OCI-LY7 (cell line): ENCODE measurements at regions not wholly inside any gene's neighbourhood (a gene's known extent, or its start where the extent isn't known, plus 50 kb on each side); places are given as distances from the start of the nearest gene placed in this dataset.

ENCODE experiments used
- BruUV-seq: library from RNA; stranded (reverse); fragments of 400-500 nt; replicated peaks from 2 replicates; lab custom pipeline; 2021; lab: Mats Ljungman, UMichigan
- CTCF ChIA-PET: fragments of 300-600 bp; sonication (Branson Sonifier 250); formaldehyde crosslinking; loops from one replicate; lab custom pipeline; 2022; ENCODE audit warnings: antibody characterized with exemption; ENCODE audit not compliant: unreplicated experiment; lab: Charles Lee
- POLR2A ChIA-PET: fragments of 300-600 bp; sonication (Branson Sonifier 250); formaldehyde crosslinking; loops from one replicate; lab custom pipeline; 2022; ENCODE audit warnings: antibody characterized with exemption; lab: Charles Lee
- DNase-seq: peaks from one replicate; pipeline ENCODE4 v3.0.0-alpha.2; 2015; ENCODE audit warnings: low spot score
- H2AFZ ChIP-seq: fragments of 200-600 bp; sonication (generic), shearing (Covaris generic); 2 replicates; pipeline ENCODE4 v1.6.1; 2014; ENCODE audit warnings: mild to moderate bottlenecking, antibody characterized with exemption, low read length, moderate library complexity
- H3K27ac ChIP-seq: fragments of 200-600 bp; sonication (generic); 2 replicates; pipeline ENCODE4 v1.5.1; 2014; ENCODE audit warnings: mixed run types, low read depth, mild to moderate bottlenecking, moderate library complexity, low read length, inconsistent platforms; ENCODE audit not compliant: poor library complexity, severe bottlenecking
- H3K36me3 ChIP-seq: fragments of 200-600 bp; sonication (generic); 2 replicates; pipeline ENCODE4 v1.6.1; 2014; ENCODE audit warnings: mild to moderate bottlenecking, antibody characterized with exemption, low read length, moderate library complexity, mixed read lengths; ENCODE audit not compliant: insufficient read depth
- H3K4me1 ChIP-seq: fragments of 200-600 bp; sonication (generic); 2 replicates; pipeline ENCODE4 v1.5.1; 2014; ENCODE audit warnings: mild to moderate bottlenecking, low read length; ENCODE audit not compliant: insufficient read depth, poor library complexity, severe bottlenecking
- H3K4me2 ChIP-seq: fragments of 200-600 bp; sonication (generic); 2 replicates; pipeline ENCODE4 v1.6.1; 2014; ENCODE audit warnings: mild to moderate bottlenecking, low read length
- H3K4me3 ChIP-seq: fragments of 200-600 bp; sonication (generic); 2 replicates; pipeline ENCODE4 v1.5.1; 2014; ENCODE audit warnings: mild to moderate bottlenecking, low read depth, low read length; ENCODE audit not compliant: poor library complexity, severe bottlenecking
- H3K79me2 ChIP-seq: fragments of 200-600 bp; sonication (generic); 2 replicates; pipeline ENCODE4 v1.6.1; 2016; ENCODE audit warnings: low read depth, mild to moderate bottlenecking, low read length, moderate library complexity, mixed read lengths; ENCODE audit not compliant: insufficient read depth
- H3K9me2 ChIP-seq: fragments of 200-600 bp; sonication (generic); 2 replicates; pipeline ENCODE4 v1.6.1; 2016; ENCODE audit warnings: mild to moderate bottlenecking, low read length, mixed read lengths; ENCODE audit not compliant: insufficient read depth
- H3K9me3 ChIP-seq: fragments of 200-600 bp; sonication (generic); 2 replicates; pipeline ENCODE4 v1.6.1; 2014; ENCODE audit warnings: mild to moderate bottlenecking, mixed run types, low read length, mixed read lengths
- H4K20me1 ChIP-seq: fragments of 200-600 bp; sonication (generic); 2 replicates; pipeline ENCODE4 v1.6.1; 2014; ENCODE audit warnings: mild to moderate bottlenecking, antibody characterized with exemption, low read length, moderate library complexity, mixed read lengths; ENCODE audit not compliant: insufficient read depth
- CTCF ChIP-seq: fragments of 200-600 bp; sonication (generic); conservative IDR thresholded peaks from 2 replicates; pipeline ENCODE4 v1.5.1; 2014; ENCODE audit warnings: mild to moderate bottlenecking, antibody characterized with exemption, low read length, moderate library complexity, mixed read lengths
- EZH2phosphoT487 ChIP-seq: fragments of 200-600 bp; sonication (generic); IDR thresholded peaks from 2 replicates; pipeline ENCODE4 v1.6.1; 2018; ENCODE audit warnings: low read depth, borderline replicate concordance, mild to moderate bottlenecking, mixed run types, antibody characterized with exemption, low read length, moderate library complexity, mixed read lengths
- intact Hi-C: fragments of 100-400 bp; cut with micrococcal nuclease; formaldehyde crosslinking; loops from one replicate; pipeline ENCODE4 v1.10.0; 2022; ENCODE audit not compliant: unreplicated experiment

- TF ChIP-seq EZH2phosphoT487 (no peak), CTCF (no peak)
- H3K36me3 ChIP-seq, result no peaks in the 10 kb centered on the region
- DNase-seq, result no peak
- intact Hi-C loops, result no loop called here
- H3K79me2 ChIP-seq, result no peaks in the 10 kb centered on the region
- H3K9me3 ChIP-seq, result no peaks in the 10 kb centered on the region
- POLR2A ChIA-PET, result no interaction called here
- no peak overlapping the region for H3K27ac ChIP-seq
- H4K20me1 ChIP-seq, result no peaks in the 10 kb centered on the region
- no peak overlapping the region for H2AFZ ChIP-seq
- H3K4me3 ChIP-seq, result no peak overlapping the region
- H3K4me1 ChIP-seq, result no peaks in the 10 kb centered on the region
- CTCF ChIA-PET, result no interaction called here
- no TSS peak for BruUV-seq
- no peaks in the 10 kb centered on the region for H3K9me2 ChIP-seq
- H3K4me2 ChIP-seq, result no peak overlapping the region
These were observed 55.3 kb upstream of the YWHAQ start for GRCh38 chr2:9686061-9686460.

- intact Hi-C loops, result no loop called here
- Histone ChIP-seq H3K4me2 (no peak overlapping the region), H3K9me3 (no peaks in the 10 kb centered on the region), H4K20me1 (no peaks in the 10 kb centered on the region), H3K4me1 (no peaks in the 10 kb centered on the region), H3K9me2 (no peaks in the 10 kb centered on the region), H3K79me2 (no peaks in the 10 kb centered on the region), H3K36me3 (no peaks in the 10 kb centered on the region), H3K4me3 (no peak overlapping the region), H3K27ac (no peak overlapping the region), H2AFZ (no peak overlapping the region)
- no TSS peak for BruUV-seq
- ChIA-PET CTCF (interaction anchor here (0.6 kb wide), 1 partner anchor 305 kb away, joined by 4 read pairs; no protein-coding TSS in a partner anchor), POLR2A (no interaction called here)
- no peak for TF ChIP-seq EZH2phosphoT487
- TF ChIP-seq CTCF, result no peak
- DNase-seq, result no peak
These were observed 59.5 kb upstream of the YWHAQ start for GRCh38 chr2:9690252-9690651.

GRCh38 chr2:9690716-9691498 is 60.1 kb upstream of the YWHAQ start:
- no peaks in the 10 kb centered on the region for H3K79me2 ChIP-seq
- H3K4me1 ChIP-seq, result no peaks in the 10 kb centered on the region
- no peaks in the 10 kb centered on the region for H3K9me2 ChIP-seq
- no peak overlapping the region for H3K4me3 ChIP-seq
- BruUV-seq, result no TSS peak
- ChIA-PET POLR2A (interaction anchor here (0.6 kb wide), 1 partner anchor 1427 kb away, joined by 3 read pairs; no protein-coding TSS in a partner anchor), CTCF (no interaction called here)
- H3K27ac ChIP-seq, result no peak overlapping the region
- H2AFZ ChIP-seq, result no peak overlapping the region
- no peaks in the 10 kb centered on the region for H3K36me3 ChIP-seq
- H4K20me1 ChIP-seq, result no peaks in the 10 kb centered on the region
- TF ChIP-seq EZH2phosphoT487, result no peak
- no peak for TF ChIP-seq CTCF
- H3K9me3 ChIP-seq, result no peaks in the 10 kb centered on the region
- intact Hi-C loops, result no loop called here
- no peak for DNase-seq
- no peak overlapping the region for H3K4me2 ChIP-seq
